ENCODE measurements at regions not wholly inside any gene's neighbourhood (a gene's known extent, or its start where the extent isn't known, plus 50 kb on each side); places are given as distances from the start of the nearest gene placed in this dataset.

DNA sequence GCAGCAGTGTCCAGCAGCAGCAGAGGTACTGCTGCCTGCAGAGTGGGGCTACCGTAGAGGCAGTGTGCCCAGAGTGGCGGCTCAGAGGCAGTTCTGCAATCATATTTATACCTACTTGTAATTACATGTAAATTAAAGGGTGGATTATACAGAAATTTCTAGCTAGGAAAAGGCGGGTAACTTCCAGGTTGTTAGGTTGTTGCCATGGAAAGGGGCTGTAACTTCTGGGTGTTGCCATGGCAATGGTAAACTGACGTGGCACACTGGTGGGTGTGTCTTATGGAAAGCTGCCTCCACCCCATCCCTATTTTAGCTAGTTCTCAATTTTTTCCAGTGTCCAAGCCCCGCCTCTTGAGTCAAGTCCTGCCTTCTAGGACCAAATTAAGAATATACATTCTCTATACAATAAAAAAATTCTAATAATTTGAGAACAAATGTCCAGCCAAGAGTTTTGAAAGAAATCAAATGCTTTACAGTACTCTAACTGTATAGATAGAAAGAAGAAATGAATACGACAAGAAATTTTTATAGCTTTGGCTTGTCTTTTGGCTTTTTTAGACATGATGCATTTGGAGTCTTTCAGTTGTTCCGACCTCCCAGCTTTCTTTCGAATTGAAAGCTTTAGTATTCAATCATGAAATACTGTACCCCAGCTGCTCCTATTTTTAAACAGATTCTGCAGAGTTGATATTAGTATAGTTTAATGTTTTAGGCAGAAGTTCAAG lies 816.6 kb downstream of the DIAPH3 start:
- Mint-ChIP-seq H3K27ac (ENCODE audit: unreplicated experiment) (no peak overlapping the region), H3K9me3 (no peaks in the 10 kb centered on the region), H3K27me3 (ENCODE audit: low read depth) (peaks cover 3% of the 10 kb centered on the region), H3K36me3 (ENCODE audit: low read depth) (no peaks in the 10 kb centered on the region), H3K4me1 (peaks cover 5% of the 10 kb centered on the region), H3K4me3 (no peak overlapping the region)
- DNase-seq (ENCODE audit: low read depth, low spot score) = no peak
- TF ChIP-seq, protein P1, sequence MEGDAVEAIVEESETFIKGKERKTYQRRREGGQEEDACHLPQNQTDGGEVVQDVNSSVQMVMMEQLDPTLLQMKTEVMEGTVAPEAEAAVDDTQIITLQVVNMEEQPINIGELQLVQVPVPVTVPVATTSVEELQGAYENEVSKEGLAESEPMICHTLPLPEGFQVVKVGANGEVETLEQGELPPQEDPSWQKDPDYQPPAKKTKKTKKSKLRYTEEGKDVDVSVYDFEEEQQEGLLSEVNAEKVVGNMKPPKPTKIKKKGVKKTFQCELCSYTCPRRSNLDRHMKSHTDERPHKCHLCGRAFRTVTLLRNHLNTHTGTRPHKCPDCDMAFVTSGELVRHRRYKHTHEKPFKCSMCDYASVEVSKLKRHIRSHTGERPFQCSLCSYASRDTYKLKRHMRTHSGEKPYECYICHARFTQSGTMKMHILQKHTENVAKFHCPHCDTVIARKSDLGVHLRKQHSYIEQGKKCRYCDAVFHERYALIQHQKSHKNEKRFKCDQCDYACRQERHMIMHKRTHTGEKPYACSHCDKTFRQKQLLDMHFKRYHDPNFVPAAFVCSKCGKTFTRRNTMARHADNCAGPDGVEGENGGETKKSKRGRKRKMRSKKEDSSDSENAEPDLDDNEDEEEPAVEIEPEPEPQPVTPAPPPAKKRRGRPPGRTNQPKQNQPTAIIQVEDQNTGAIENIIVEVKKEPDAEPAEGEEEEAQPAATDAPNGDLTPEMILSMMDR (conservative IDR thresholded peaks at IDR 0.05) = no peak

DNA sequence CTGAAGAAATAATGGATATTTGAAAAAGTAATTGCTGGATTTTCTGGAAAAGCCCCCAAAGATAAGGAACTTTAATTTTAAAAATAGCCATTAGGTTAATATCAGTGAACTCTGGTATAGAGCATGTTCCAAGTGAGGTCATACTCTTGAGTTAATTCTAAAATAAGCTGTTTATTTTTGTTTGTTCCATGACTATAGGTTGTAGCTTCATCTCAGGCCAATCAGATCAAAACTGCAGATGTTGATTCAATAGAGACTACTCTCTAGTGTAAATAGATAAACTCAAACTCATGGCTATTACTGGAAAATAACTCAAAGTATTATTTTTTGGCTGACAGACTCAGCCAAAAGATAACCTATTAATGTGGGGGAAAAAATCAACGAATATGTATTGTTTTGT lies 815.1 kb downstream of the DIAPH3 start:
- Mint-ChIP-seq H3K4me1 (peaks cover 5% of the 10 kb centered on the region), H3K4me3 (no peak overlapping the region), H3K9me3 (no peaks in the 10 kb centered on the region), H3K36me3 (ENCODE audit: low read depth) (no peaks in the 10 kb centered on the region), H3K27me3 (ENCODE audit: low read depth) (peaks cover 3% of the 10 kb centered on the region), H3K27ac (ENCODE audit: unreplicated experiment) (no peak overlapping the region)
- no peak for DNase-seq (ENCODE audit: low read depth, low spot score)
- TF ChIP-seq, protein P1 (conservative IDR thresholded peaks at IDR 0.05) = no peak

DNA sequence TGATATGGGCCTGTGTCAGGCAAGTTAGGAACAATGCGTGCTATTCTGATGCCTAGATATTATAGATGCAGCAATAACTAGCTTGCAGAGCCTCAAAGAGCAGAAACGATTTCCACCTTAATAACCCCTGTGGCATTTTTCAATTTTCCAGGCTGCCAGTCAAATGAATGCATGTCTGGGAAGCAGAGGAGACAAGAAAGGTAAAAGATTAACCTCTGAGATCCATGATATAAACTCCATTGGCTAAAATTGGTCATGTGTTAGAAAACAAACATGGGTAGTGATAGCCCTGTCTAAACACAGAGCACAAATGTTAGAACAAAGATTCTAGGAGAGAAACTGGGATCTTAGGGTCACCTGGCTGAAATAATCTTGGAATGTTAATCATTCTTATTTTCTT lies 811.1 kb downstream of the DIAPH3 start:
- H3K27me3 Mint-ChIP-seq (ENCODE audit: low read depth) = peaks cover 3% of the 10 kb centered on the region
- TF ChIP-seq, protein P1 (conservative IDR thresholded peaks at IDR 0.05) = no peak
- no peaks in the 10 kb centered on the region for H3K36me3 Mint-ChIP-seq (ENCODE audit: low read depth)
- no peak overlapping the region for H3K4me3 Mint-ChIP-seq
- H3K27ac Mint-ChIP-seq (ENCODE audit: unreplicated experiment) = no peak overlapping the region
- DNase-seq (ENCODE audit: low read depth, low spot score) = no peak
- H3K9me3 Mint-ChIP-seq = no peaks in the 10 kb centered on the region
- peaks cover 4% of the 10 kb centered on the region for H3K4me1 Mint-ChIP-seq

DNA sequence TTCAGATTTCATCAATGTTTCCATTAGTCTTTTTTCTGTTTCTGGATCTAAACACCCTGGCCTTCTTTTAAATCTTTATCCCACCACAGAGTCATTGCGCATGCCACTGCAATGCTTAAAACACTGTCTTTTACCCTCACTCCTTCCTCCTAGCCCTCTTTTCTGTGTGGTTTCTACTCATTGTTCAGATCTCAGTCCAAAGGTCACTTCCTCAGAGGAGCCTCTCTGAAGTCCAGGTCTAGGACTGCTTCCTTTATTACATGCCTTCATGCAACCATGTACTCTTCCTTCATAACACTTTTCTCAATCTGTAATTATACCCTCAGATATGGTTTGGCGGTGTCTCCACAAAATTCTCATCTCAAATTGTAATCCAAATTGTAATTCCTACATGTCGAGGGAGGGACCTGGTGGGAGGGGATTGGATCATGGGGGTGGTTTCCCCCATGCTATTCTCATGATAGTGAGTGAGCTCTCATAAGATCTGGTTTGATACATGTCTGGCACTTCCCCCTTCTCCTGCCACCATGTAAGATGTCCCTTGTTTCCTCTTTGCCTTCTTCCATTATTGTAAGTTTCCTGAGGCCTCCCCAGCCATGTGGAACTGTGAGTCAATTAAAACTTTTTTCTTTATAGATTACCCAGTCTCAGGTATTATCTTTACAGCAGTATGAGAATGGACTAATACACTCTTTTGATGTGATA lies 808.9 kb downstream of the DIAPH3 start:
- peaks cover 7% of the 10 kb centered on the region for H3K4me1 Mint-ChIP-seq
- no peak overlapping the region for H3K4me3 Mint-ChIP-seq
- H3K36me3 Mint-ChIP-seq (ENCODE audit: low read depth) = no peaks in the 10 kb centered on the region
- no peak for DNase-seq (ENCODE audit: low read depth, low spot score)
- H3K27ac Mint-ChIP-seq (ENCODE audit: unreplicated experiment) = no peak overlapping the region
- no peaks in the 10 kb centered on the region for H3K9me3 Mint-ChIP-seq
- TF ChIP-seq, protein P1 (conservative IDR thresholded peaks at IDR 0.05) = no peak
- H3K27me3 Mint-ChIP-seq (ENCODE audit: low read depth) = peaks cover 3% of the 10 kb centered on the region

DNA sequence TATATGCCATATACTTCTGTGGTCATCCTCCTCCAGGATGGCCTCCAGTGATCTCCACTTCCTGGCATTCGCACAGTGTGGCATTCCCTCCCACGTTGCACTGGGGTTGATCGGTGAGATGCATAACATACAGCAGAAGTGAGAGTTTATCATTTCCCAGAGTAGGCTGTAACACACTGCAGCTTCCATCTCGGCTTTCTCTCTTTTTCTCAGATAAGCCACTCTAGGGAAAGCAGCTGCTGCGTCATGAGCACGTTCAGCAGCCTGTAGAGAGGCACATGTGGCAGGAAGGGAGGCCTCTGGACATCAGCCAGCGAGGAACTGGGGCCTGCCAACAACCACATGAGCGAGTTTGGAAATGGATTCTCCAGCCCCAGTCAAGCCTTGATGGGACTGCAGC lies 807.1 kb downstream of the DIAPH3 start:
- H3K9me3 Mint-ChIP-seq = no peaks in the 10 kb centered on the region
- TF ChIP-seq, protein P1 (conservative IDR thresholded peaks at IDR 0.05) = no peak
- no peaks in the 10 kb centered on the region for H3K36me3 Mint-ChIP-seq (ENCODE audit: low read depth)
- no peak overlapping the region for H3K4me3 Mint-ChIP-seq
- H3K27me3 Mint-ChIP-seq (ENCODE audit: low read depth) = no peaks in the 10 kb centered on the region
- H3K27ac Mint-ChIP-seq (ENCODE audit: unreplicated experiment) = no peak overlapping the region
- DNase-seq (ENCODE audit: low read depth, low spot score) = no peak
- H3K4me1 Mint-ChIP-seq = peaks cover 7% of the 10 kb centered on the region
